ENCODE measurements at regions not wholly inside any gene's neighbourhood (a gene's known extent, or its start where the extent isn't known, plus 50 kb on each side); places are given as distances from the start of the nearest gene placed in this dataset.

GRCh38 chr10:78870458-78870857 is 198.3 kb upstream of the ZMIZ1 start:
- TF ChIP-seq, protein P1, sequence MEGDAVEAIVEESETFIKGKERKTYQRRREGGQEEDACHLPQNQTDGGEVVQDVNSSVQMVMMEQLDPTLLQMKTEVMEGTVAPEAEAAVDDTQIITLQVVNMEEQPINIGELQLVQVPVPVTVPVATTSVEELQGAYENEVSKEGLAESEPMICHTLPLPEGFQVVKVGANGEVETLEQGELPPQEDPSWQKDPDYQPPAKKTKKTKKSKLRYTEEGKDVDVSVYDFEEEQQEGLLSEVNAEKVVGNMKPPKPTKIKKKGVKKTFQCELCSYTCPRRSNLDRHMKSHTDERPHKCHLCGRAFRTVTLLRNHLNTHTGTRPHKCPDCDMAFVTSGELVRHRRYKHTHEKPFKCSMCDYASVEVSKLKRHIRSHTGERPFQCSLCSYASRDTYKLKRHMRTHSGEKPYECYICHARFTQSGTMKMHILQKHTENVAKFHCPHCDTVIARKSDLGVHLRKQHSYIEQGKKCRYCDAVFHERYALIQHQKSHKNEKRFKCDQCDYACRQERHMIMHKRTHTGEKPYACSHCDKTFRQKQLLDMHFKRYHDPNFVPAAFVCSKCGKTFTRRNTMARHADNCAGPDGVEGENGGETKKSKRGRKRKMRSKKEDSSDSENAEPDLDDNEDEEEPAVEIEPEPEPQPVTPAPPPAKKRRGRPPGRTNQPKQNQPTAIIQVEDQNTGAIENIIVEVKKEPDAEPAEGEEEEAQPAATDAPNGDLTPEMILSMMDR (IDR thresholded peaks at IDR 0.05; ENCODE audit: low read depth, low read length) = no peak
- no peak for DNase-seq (ENCODE audit: low read depth in 1 of 2, low spot score in 1 of 2)
- Histone ChIP-seq H3K4me3 (no peak overlapping the region), H3K27ac (no peak overlapping the region), H3K27me3 (no peaks in the 10 kb centered on the region), H3K36me3 (no peaks in the 10 kb centered on the region), H3K9me3 (ENCODE audit: low read depth) (no peaks in the 10 kb centered on the region), H3K4me1 (ENCODE audit: low read depth) (no peaks in the 10 kb centered on the region)

- Histone ChIP-seq H3K9me3 (ENCODE audit: low read depth) (no peaks in the 10 kb centered on the region), H3K4me1 (ENCODE audit: low read depth) (no peaks in the 10 kb centered on the region), H3K27me3 (no peaks in the 10 kb centered on the region), H3K4me3 (no peak overlapping the region), H3K27ac (no peak overlapping the region), H3K36me3 (no peaks in the 10 kb centered on the region)
- TF ChIP-seq, protein P1 (IDR thresholded peaks at IDR 0.05; ENCODE audit: low read depth, low read length) = no peak
- DNase-seq (ENCODE audit: low read depth in 1 of 2, low spot score in 1 of 2) = no peak
These were observed 197.0 kb upstream of the ZMIZ1 start for GRCh38 chr10:78871796-78872195.

GRCh38 chr10:78873413-78873812 is 195.4 kb upstream of the ZMIZ1 start:
- Histone ChIP-seq H3K4me3 (no peak overlapping the region), H3K36me3 (no peaks in the 10 kb centered on the region), H3K4me1 (ENCODE audit: low read depth) (no peaks in the 10 kb centered on the region), H3K9me3 (ENCODE audit: low read depth) (no peaks in the 10 kb centered on the region), H3K27me3 (no peaks in the 10 kb centered on the region), H3K27ac (no peak overlapping the region)
- TF ChIP-seq, protein P1 (IDR thresholded peaks at IDR 0.05; ENCODE audit: low read depth, low read length) = no peak
- no peak for DNase-seq (ENCODE audit: low read depth in 1 of 2, low spot score in 1 of 2)

- no peak overlapping the region for H3K4me3 ChIP-seq
- DNase-seq (ENCODE audit: low read depth in 1 of 2, low spot score in 1 of 2) = no peak
- no peaks in the 10 kb centered on the region for H3K4me1 ChIP-seq (ENCODE audit: low read depth)
- no peaks in the 10 kb centered on the region for H3K9me3 ChIP-seq (ENCODE audit: low read depth)
- H3K27me3 ChIP-seq = no peaks in the 10 kb centered on the region
- no peaks in the 10 kb centered on the region for H3K36me3 ChIP-seq
- TF ChIP-seq, protein P1 (IDR thresholded peaks at IDR 0.05; ENCODE audit: low read depth, low read length) = no peak
- no peak overlapping the region for H3K27ac ChIP-seq
These were observed 193.4 kb upstream of the ZMIZ1 start for GRCh38 chr10:78875331-78875877.

- H3K4me1 ChIP-seq (ENCODE audit: low read depth) = no peaks in the 10 kb centered on the region
- no peak overlapping the region for H3K27ac ChIP-seq
- no peaks in the 10 kb centered on the region for H3K9me3 ChIP-seq (ENCODE audit: low read depth)
- no peaks in the 10 kb centered on the region for H3K27me3 ChIP-seq
- TF ChIP-seq, protein P1 (IDR thresholded peaks at IDR 0.05; ENCODE audit: low read depth, low read length) = no peak
- no peaks in the 10 kb centered on the region for H3K36me3 ChIP-seq
- H3K4me3 ChIP-seq = no peak overlapping the region
- no peak for DNase-seq (ENCODE audit: low read depth in 1 of 2, low spot score in 1 of 2)
These were observed 192.8 kb upstream of the ZMIZ1 start for GRCh38 chr10:78875932-78876331.

DNA sequence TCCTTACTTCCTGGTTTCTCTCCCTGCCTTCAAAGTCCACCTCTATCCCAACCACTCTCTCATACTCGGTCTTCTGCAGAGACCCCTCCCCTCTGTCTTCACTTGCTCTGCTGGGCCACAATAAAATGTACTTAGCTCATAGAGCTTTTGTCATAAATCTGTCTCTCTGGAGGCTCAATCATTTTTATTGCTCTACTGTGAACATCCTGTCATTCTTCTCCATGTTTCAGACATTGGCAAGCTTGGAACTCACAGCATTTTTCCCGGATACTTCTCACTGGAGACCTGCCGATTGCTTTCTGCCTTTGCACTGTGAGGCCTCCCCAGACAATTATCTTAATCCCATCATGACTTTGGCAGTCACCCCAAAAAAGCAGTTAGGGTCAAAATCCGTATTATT is 192.3 kb upstream of the ZMIZ1 start:
- no peaks in the 10 kb centered on the region for H3K27me3 ChIP-seq
- no peak overlapping the region for H3K4me3 ChIP-seq
- H3K9me3 ChIP-seq (ENCODE audit: low read depth) = no peaks in the 10 kb centered on the region
- H3K36me3 ChIP-seq = no peaks in the 10 kb centered on the region
- no peaks in the 10 kb centered on the region for H3K4me1 ChIP-seq (ENCODE audit: low read depth)
- no peak for DNase-seq (ENCODE audit: low read depth in 1 of 2, low spot score in 1 of 2)
- no peak overlapping the region for H3K27ac ChIP-seq
- TF ChIP-seq, protein P1 (IDR thresholded peaks at IDR 0.05; ENCODE audit: low read depth, low read length) = no peak

All from cardiac muscle cell (in vitro differentiated cells and primary cell).